ENCODE measurements at regions not wholly inside any gene's neighbourhood (a gene's known extent, or its start where the extent isn't known, plus 50 kb on each side); places are given as distances from the start of the nearest gene placed in this dataset.

DNA sequence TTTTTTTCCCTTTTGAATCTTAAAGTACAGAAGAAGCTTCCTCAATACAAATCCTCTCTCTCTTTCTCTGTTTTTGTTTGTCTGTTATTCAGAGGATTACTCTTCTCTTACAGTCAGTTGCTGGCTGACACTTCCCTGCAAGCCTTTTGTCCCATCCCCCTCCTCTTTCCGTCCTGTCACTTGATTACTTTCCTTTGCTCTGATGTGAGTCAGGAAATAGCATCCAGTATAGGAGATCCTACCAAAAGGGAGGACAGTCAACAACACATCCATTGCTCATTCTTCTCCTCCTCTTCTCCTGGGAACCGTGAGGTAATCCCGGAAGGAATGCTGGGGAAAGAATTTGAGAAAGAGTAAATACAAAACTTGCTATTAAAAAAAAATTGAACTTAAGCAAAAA, 79.3 kb upstream of the SCN7A start:
- no peak for TF ChIP-seq POLR2AphosphoS5 (IDR thresholded peaks at IDR 0.05)
- no peak for TF ChIP-seq EZH2 (IDR thresholded peaks at IDR 0.05; ENCODE audit: borderline replicate concordance, insufficient read depth, low read length, poor library complexity, severe bottlenecking)
